ENCODE measurements at regions not wholly inside any gene's neighbourhood (a gene's known extent, or its start where the extent isn't known, plus 50 kb on each side); places are given as distances from the start of the nearest gene placed in this dataset.

DNA sequence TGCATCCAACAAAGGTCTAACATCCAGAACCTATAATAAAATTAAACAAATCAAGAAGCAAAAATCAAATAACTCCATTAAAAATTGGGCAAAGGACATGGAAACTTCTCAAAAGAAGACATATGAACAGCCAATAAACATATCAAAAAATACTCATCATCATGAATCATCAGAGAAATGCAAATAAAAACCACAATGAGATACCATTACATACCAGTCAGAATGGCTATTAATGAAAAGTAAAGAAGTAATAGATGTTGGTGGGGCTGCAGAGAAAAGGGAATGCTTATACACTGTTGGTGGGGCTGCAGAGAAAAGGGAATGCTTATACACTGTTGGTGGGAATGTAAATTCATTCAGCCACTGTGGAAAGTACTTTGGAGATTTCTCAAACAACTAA is 465.8 kb downstream of the ZIC3 start:
- H3K36me3 ChIP-seq (ENCODE audit: low read depth) = no peaks in the 10 kb centered on the region
- ATAC-seq (ENCODE audit: low read depth) (no peak), DNase-seq (ENCODE audit: low spot score) (no peak)
- no peak overlapping the region for H3K4me3 ChIP-seq (ENCODE audit: severe bottlenecking)
- H3K9me3 ChIP-seq (ENCODE audit: severe bottlenecking) = no peaks in the 10 kb centered on the region
- H3K4me1 ChIP-seq (ENCODE audit: insufficient read depth, poor library complexity, severe bottlenecking) = no peaks in the 10 kb centered on the region
- H3K27me3 ChIP-seq (ENCODE audit: insufficient read depth, poor library complexity, severe bottlenecking) = no peaks in the 10 kb centered on the region
- no peak for TF ChIP-seq CTCF (IDR thresholded peaks at IDR 0.05; ENCODE audit: poor library complexity, severe bottlenecking)
- H3K27ac ChIP-seq (ENCODE audit: poor library complexity, severe bottlenecking) = no peak overlapping the region

GRCh38 chrX:138034136-138034535 is 468.2 kb downstream of the ZIC3 start:
- no peak overlapping the region for H3K4me3 ChIP-seq (ENCODE audit: severe bottlenecking)
- no peaks in the 10 kb centered on the region for H3K36me3 ChIP-seq (ENCODE audit: low read depth)
- H3K27me3 ChIP-seq (ENCODE audit: insufficient read depth, poor library complexity, severe bottlenecking) = no peaks in the 10 kb centered on the region
- H3K27ac ChIP-seq (ENCODE audit: poor library complexity, severe bottlenecking) = no peak overlapping the region
- no peaks in the 10 kb centered on the region for H3K9me3 ChIP-seq (ENCODE audit: severe bottlenecking)
- ATAC-seq (ENCODE audit: low read depth) (no peak), DNase-seq (ENCODE audit: low spot score) (no peak)
- H3K4me1 ChIP-seq (ENCODE audit: insufficient read depth, poor library complexity, severe bottlenecking) = no peaks in the 10 kb centered on the region
- peak; percentile 10 for TF ChIP-seq CTCF (IDR thresholded peaks at IDR 0.05; ENCODE audit: poor library complexity, severe bottlenecking)

DNA sequence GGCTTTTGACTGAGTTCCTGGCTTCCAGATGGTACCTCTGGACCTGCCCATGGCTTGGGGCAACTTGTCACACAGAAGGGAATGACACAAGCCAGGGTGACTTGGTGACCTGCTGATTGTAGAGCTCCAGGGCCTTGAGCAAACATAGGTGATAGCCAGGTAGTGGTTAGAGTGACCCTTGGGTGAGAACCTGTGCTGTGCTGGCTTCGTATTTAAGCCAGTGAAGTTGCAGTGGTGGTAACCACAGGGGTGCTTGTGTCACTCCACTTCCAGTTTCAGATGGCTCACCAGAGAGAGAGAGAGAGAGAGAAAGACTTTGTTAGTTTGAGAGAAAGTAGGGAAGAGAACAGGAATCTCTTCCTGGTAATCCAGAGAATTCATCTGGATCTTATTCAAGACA is 471.6 kb downstream of the ZIC3 start:
- no peak for TF ChIP-seq CTCF (IDR thresholded peaks at IDR 0.05; ENCODE audit: poor library complexity, severe bottlenecking)
- Histone ChIP-seq H3K27me3 (ENCODE audit: insufficient read depth, poor library complexity, severe bottlenecking) (no peaks in the 10 kb centered on the region), H3K27ac (ENCODE audit: poor library complexity, severe bottlenecking) (no peak overlapping the region), H3K4me3 (ENCODE audit: severe bottlenecking) (no peak overlapping the region), H3K9me3 (ENCODE audit: severe bottlenecking) (no peaks in the 10 kb centered on the region), H3K4me1 (ENCODE audit: insufficient read depth, poor library complexity, severe bottlenecking) (no peaks in the 10 kb centered on the region), H3K36me3 (ENCODE audit: low read depth) (no peaks in the 10 kb centered on the region)
- DNase-seq (ENCODE audit: low spot score) (no peak), ATAC-seq (ENCODE audit: low read depth) (no peak)

- ATAC-seq (ENCODE audit: low read depth) = no peak
- no peaks in the 10 kb centered on the region for H3K27me3 ChIP-seq (ENCODE audit: insufficient read depth, poor library complexity, severe bottlenecking)
These were observed 492.0 kb downstream of the ZIC3 start for GRCh38 chrX:138057883-138058282.

DNA sequence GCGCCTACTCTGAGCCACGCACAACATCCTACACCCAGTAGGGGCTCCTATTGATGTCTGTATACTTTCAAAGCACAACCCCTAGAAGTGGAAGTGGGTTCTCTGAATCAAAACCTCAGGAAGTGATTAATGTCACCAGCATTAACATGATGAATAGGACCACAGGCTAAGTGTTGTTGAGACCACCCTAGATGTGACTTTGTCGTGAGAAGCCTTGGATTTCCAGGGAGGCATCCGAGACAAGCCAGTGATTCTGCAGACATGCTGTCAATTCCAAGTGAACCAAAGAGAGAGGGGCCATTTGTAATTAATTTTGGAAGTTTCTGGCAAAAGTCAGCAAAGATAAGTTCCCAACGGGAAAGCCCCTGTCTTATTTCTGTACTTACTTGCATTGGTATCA is 493.0 kb downstream of the ZIC3 start:
- Histone ChIP-seq H3K4me3 (ENCODE audit: severe bottlenecking) (no peak overlapping the region), H3K27me3 (ENCODE audit: insufficient read depth, poor library complexity, severe bottlenecking) (no peaks in the 10 kb centered on the region), H3K27ac (ENCODE audit: poor library complexity, severe bottlenecking) (no peak overlapping the region), H3K36me3 (ENCODE audit: low read depth) (no peaks in the 10 kb centered on the region), H3K4me1 (ENCODE audit: insufficient read depth, poor library complexity, severe bottlenecking) (no peaks in the 10 kb centered on the region), H3K9me3 (ENCODE audit: severe bottlenecking) (no peaks in the 10 kb centered on the region)
- DNase-seq (ENCODE audit: low spot score) = no peak
- ATAC-seq (ENCODE audit: low read depth) = no peak
- no peak for TF ChIP-seq CTCF (IDR thresholded peaks at IDR 0.05; ENCODE audit: poor library complexity, severe bottlenecking)

More at GRCh38 chrX:138057883-138058282, 492.0 kb downstream of the ZIC3 start:
- TF ChIP-seq CTCF (IDR thresholded peaks at IDR 0.05; ENCODE audit: poor library complexity, severe bottlenecking) = no peak
- H3K9me3 ChIP-seq (ENCODE audit: severe bottlenecking) = no peaks in the 10 kb centered on the region
- no peak for DNase-seq (ENCODE audit: low spot score)
- H3K36me3 ChIP-seq (ENCODE audit: low read depth) = no peaks in the 10 kb centered on the region
- H3K4me3 ChIP-seq (ENCODE audit: severe bottlenecking) = no peak overlapping the region
- H3K4me1 ChIP-seq (ENCODE audit: insufficient read depth, poor library complexity, severe bottlenecking) = no peaks in the 10 kb centered on the region
- H3K27ac ChIP-seq (ENCODE audit: poor library complexity, severe bottlenecking) = no peak overlapping the region

All from RWPE2 (cell line).